Right lobe of liver (tissue), 4 donors: ENCODE measurements at regions not wholly inside any gene's neighbourhood (a gene's known extent, or its start where the extent isn't known, plus 50 kb on each side); places are given as distances from the start of the nearest gene placed in this dataset.

Experiments
- POLR2A ChIP-seq: fragments of 450-650 bp; IDR thresholded peaks from one replicate; pipeline ENCODE4 v1.6.1; 2017; ENCODE audit warnings: antibody characterized with exemption, mild to moderate bottlenecking
- TF ChIP-seq, protein P1 (sequence below), 4 donors: fragments of 200-600 bp in 3 of 4; fragments of 450-650 bp in 1 of 4; IDR thresholded peaks; one replicate each; pipeline versions ENCODE4 v1.5.1 to v1.8.0; 2016 to 2022; ENCODE audit warnings: antibody characterized with exemption in 4 of 4, mild to moderate bottlenecking in 2 of 4
- donor health status: DM: no; HTN: no; CAD: no.
- donor health status: DM: no; HTN: no; CAD: no.
- donor health status: DM: no; HTN: yes; CAD: no.

DNA sequence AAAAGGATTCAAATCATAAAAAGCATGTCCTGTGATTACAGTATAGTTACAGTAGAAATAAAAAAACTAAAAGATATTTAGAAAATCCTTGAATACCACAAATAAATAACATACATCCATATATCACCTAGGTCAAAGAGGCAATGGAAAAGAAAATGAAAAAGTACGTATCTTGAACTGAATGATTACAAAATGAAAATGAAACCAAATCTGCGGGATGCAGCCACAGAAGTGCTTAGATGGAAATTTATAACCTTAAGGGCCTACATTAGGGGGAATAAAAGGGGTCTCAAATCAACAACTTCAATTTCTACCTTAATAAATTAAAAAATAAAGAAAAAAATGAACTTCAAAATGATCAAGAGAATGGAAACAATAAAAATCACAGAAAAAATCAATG is 879.0 kb upstream of the CELF2 start:
- TF ChIP-seq, protein P1, sequence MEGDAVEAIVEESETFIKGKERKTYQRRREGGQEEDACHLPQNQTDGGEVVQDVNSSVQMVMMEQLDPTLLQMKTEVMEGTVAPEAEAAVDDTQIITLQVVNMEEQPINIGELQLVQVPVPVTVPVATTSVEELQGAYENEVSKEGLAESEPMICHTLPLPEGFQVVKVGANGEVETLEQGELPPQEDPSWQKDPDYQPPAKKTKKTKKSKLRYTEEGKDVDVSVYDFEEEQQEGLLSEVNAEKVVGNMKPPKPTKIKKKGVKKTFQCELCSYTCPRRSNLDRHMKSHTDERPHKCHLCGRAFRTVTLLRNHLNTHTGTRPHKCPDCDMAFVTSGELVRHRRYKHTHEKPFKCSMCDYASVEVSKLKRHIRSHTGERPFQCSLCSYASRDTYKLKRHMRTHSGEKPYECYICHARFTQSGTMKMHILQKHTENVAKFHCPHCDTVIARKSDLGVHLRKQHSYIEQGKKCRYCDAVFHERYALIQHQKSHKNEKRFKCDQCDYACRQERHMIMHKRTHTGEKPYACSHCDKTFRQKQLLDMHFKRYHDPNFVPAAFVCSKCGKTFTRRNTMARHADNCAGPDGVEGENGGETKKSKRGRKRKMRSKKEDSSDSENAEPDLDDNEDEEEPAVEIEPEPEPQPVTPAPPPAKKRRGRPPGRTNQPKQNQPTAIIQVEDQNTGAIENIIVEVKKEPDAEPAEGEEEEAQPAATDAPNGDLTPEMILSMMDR (IDR thresholded peaks at IDR 0.05) = no peak
- TF ChIP-seq POLR2A = no peak
